ENCODE measurements at regions not wholly inside any gene's neighbourhood (a gene's known extent, or its start where the extent isn't known, plus 50 kb on each side); places are given as distances from the start of the nearest gene placed in this dataset.

- H3K4me1 ChIP-seq (ENCODE audit: control insufficient read depth in 2 of 2, insufficient read depth in 2 of 2, low read length in 2 of 2), result no peaks in the 10 kb centered on the region
- peaks cover 0 to 2% (median 0%) of the 10 kb centered on the region in 3 donors for H3K9me3 ChIP-seq (ENCODE audit: control extremely low read depth in 1 of 3, control insufficient read depth in 2 of 3, insufficient read depth in 1 of 3, low read length in 2 of 3)
- DNase-seq, result no peak
- H3K4me3 ChIP-seq (ENCODE audit: control extremely low read depth in 1 of 5, extremely low read depth in 1 of 5, insufficient read depth in 1 of 5, low read depth in 2 of 5, low read length in 4 of 5), result no peak overlapping the region
- peaks cover 6% of the 10 kb centered on the region for H3K9me3 Mint-ChIP-seq (ENCODE audit: insufficient read depth)
- no peak for ATAC-seq (ENCODE audit: low read depth)
- no peaks in the 10 kb centered on the region for H3K4me1 Mint-ChIP-seq
- H3K27ac Mint-ChIP-seq, result no peak overlapping the region
- ChIA-PET CTCF (no interaction called here), POLR2A (no interaction called here)
- no peak overlapping the region for H3K4me2 ChIP-seq (replicated peaks; ENCODE audit: low read depth, low read length, poor library complexity, severe bottlenecking)
- TF ChIP-seq, protein P1, sequence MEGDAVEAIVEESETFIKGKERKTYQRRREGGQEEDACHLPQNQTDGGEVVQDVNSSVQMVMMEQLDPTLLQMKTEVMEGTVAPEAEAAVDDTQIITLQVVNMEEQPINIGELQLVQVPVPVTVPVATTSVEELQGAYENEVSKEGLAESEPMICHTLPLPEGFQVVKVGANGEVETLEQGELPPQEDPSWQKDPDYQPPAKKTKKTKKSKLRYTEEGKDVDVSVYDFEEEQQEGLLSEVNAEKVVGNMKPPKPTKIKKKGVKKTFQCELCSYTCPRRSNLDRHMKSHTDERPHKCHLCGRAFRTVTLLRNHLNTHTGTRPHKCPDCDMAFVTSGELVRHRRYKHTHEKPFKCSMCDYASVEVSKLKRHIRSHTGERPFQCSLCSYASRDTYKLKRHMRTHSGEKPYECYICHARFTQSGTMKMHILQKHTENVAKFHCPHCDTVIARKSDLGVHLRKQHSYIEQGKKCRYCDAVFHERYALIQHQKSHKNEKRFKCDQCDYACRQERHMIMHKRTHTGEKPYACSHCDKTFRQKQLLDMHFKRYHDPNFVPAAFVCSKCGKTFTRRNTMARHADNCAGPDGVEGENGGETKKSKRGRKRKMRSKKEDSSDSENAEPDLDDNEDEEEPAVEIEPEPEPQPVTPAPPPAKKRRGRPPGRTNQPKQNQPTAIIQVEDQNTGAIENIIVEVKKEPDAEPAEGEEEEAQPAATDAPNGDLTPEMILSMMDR (IDR thresholded peaks at IDR 0.05), result no peak
- TF ChIP-seq EZH2 (IDR thresholded peaks at IDR 0.05; ENCODE audit: borderline replicate concordance, insufficient read depth, low read depth, low read length, poor library complexity, severe bottlenecking), result no peak
- peaks cover 3% of the 10 kb centered on the region for H3K27me3 Mint-ChIP-seq
- H2AFZ ChIP-seq (ENCODE audit: insufficient read depth, low read depth, low read length, poor library complexity, severe bottlenecking), result no peak overlapping the region
- no peak overlapping the region for H3K4me3 Mint-ChIP-seq
- H3K9ac ChIP-seq (ENCODE audit: low read length), result no peak overlapping the region
- no peaks in the 10 kb centered on the region for H3K36me3 ChIP-seq (replicated peaks in 1 of 2; ENCODE audit: control extremely low read depth in 1 of 2, control insufficient read depth in 1 of 2, extremely low read depth in 1 of 2, insufficient read depth in 2 of 2, low read length in 1 of 2)
- no peaks in the 10 kb centered on the region for H3K27me3 ChIP-seq (replicated peaks in 1 of 4; ENCODE audit: control extremely low read depth in 1 of 4, control insufficient read depth in 3 of 4, insufficient read depth in 4 of 4, low read length in 3 of 4)
- H4K20me1 ChIP-seq (ENCODE audit: control insufficient read depth, insufficient read depth, low read length, poor library complexity, severe bottlenecking), result no peaks in the 10 kb centered on the region
- no peak overlapping the region for H3K27ac ChIP-seq (ENCODE audit: low read length in 2 of 2)
- intact Hi-C loops (cut with micrococcal nuclease), result no loop called here
- H3K79me2 ChIP-seq (ENCODE audit: control insufficient read depth, insufficient read depth, low read length), result no peaks in the 10 kb centered on the region
- no CpG with 5 or more reads among the region's 3 CpGs for WGBS (ENCODE audit: insufficient coverage)
Measured at GRCh38 chr3:139848660-139849059, 86.3 kb upstream of the CLSTN2 start.

GRCh38 chr3:139846729-139847128 lies 88.3 kb upstream of the CLSTN2 start:
- TF ChIP-seq, protein P1 (IDR thresholded peaks at IDR 0.05), result no peak
- no peak for TF ChIP-seq EZH2 (IDR thresholded peaks at IDR 0.05; ENCODE audit: borderline replicate concordance, insufficient read depth, low read depth, low read length, poor library complexity, severe bottlenecking)

More at GRCh38 chr3:139846729-139847128, 88.3 kb upstream of the CLSTN2 start:
- intact Hi-C loops (cut with micrococcal nuclease), result no loop called here
- H4K20me1 ChIP-seq (ENCODE audit: control insufficient read depth, insufficient read depth, low read length, poor library complexity, severe bottlenecking), result no peaks in the 10 kb centered on the region
- Mint-ChIP-seq H3K4me1 (no peaks in the 10 kb centered on the region), H3K27me3 (peaks cover 3% of the 10 kb centered on the region), H3K27ac (no peak overlapping the region), H3K4me3 (no peak overlapping the region), H3K9me3 (ENCODE audit: insufficient read depth) (peaks cover 2% of the 10 kb centered on the region)
- no CpG with 5 or more reads among the region's 1 CpG for WGBS (ENCODE audit: insufficient coverage)
- H3K27ac ChIP-seq (ENCODE audit: low read length in 2 of 2), result no peak overlapping the region
- H3K36me3 ChIP-seq (replicated peaks in 1 of 2; ENCODE audit: control extremely low read depth in 1 of 2, control insufficient read depth in 1 of 2, extremely low read depth in 1 of 2, insufficient read depth in 2 of 2, low read length in 1 of 2), result no peaks in the 10 kb centered on the region
- no peak overlapping the region for H2AFZ ChIP-seq (ENCODE audit: insufficient read depth, low read depth, low read length, poor library complexity, severe bottlenecking)
- no peak overlapping the region for H3K4me2 ChIP-seq (replicated peaks; ENCODE audit: low read depth, low read length, poor library complexity, severe bottlenecking)
- H3K4me1 ChIP-seq (ENCODE audit: control insufficient read depth in 2 of 2, insufficient read depth in 2 of 2, low read length in 2 of 2), result no peaks in the 10 kb centered on the region
- no peak overlapping the region for H3K4me3 ChIP-seq (ENCODE audit: control extremely low read depth in 1 of 5, extremely low read depth in 1 of 5, insufficient read depth in 1 of 5, low read depth in 2 of 5, low read length in 4 of 5)
- no peak overlapping the region for H3K9ac ChIP-seq (ENCODE audit: low read length)
- H3K27me3 ChIP-seq (replicated peaks in 1 of 4; ENCODE audit: control extremely low read depth in 1 of 4, control insufficient read depth in 3 of 4, insufficient read depth in 4 of 4, low read length in 3 of 4), result no peaks in the 10 kb centered on the region
- H3K79me2 ChIP-seq (ENCODE audit: control insufficient read depth, insufficient read depth, low read length), result no peaks in the 10 kb centered on the region
- DNase-seq (no peak), ATAC-seq (ENCODE audit: low read depth) (no peak)
- ChIA-PET CTCF (no interaction called here), POLR2A (no interaction called here)
- peaks cover 0 to 2% (median 0%) of the 10 kb centered on the region in 3 donors for H3K9me3 ChIP-seq (ENCODE audit: control extremely low read depth in 1 of 3, control insufficient read depth in 2 of 3, insufficient read depth in 1 of 3, low read length in 2 of 3)
